22Rv1 (cell line): ENCODE measurements at regions not wholly inside any gene's neighbourhood (a gene's known extent, or its start where the extent isn't known, plus 50 kb on each side); places are given as distances from the start of the nearest gene placed in this dataset.

Experiments used
- ZFX ChIP-seq: fragments of 450-650 bp; IDR thresholded peaks from 2 replicates; pipeline ENCODE4 v1.6.1; 2017; ENCODE audit warnings: antibody characterized with exemption, borderline replicate concordance
- TF ChIP-seq, protein P1 (sequence below): fragments of 450-650 bp; IDR thresholded peaks from 2 replicates; pipeline ENCODE4 v1.5.1; 2017; ENCODE audit warnings: mild to moderate bottlenecking

DNA sequence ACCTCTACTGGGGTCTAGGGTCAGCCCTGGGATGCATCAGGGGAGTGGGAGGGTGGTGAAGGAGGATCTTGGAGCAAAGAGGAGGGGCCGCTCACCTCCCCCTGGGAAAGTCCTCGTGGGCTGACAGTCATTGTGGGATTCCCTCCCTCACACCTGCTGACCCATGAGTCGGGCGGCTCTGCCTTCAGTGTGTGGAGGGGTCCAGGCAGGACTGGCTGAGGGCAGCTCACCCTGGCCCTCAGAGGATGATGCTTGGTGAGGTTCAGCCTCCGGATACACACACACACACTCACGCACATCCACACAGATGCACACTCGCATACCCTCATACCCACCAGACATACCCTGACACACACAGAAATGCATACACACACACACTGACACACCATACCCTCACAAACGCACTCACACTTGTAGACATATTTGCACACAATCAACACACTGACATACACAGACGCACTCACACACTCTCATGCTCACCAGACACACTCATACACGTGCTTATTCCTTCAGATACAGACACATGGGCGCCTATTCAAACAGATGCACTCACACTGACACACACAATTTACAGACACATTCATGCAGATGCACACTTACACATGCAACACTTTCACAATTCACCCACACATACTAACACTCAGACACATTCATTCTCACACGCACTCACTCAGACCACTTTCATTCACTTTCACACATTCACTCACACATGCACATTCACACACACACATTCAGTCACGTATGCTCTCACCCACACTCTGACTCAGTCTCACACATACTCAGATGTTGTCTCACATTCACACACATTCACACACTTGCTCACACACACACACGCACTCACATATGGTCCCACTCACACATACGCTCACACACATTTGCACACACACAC, 105.1 kb upstream of the RPL38 start:
- TF ChIP-seq, protein P1, sequence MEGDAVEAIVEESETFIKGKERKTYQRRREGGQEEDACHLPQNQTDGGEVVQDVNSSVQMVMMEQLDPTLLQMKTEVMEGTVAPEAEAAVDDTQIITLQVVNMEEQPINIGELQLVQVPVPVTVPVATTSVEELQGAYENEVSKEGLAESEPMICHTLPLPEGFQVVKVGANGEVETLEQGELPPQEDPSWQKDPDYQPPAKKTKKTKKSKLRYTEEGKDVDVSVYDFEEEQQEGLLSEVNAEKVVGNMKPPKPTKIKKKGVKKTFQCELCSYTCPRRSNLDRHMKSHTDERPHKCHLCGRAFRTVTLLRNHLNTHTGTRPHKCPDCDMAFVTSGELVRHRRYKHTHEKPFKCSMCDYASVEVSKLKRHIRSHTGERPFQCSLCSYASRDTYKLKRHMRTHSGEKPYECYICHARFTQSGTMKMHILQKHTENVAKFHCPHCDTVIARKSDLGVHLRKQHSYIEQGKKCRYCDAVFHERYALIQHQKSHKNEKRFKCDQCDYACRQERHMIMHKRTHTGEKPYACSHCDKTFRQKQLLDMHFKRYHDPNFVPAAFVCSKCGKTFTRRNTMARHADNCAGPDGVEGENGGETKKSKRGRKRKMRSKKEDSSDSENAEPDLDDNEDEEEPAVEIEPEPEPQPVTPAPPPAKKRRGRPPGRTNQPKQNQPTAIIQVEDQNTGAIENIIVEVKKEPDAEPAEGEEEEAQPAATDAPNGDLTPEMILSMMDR = no peak
- TF ChIP-seq ZFX = no peak
